ENCODE measurements at regions not wholly inside any gene's neighbourhood (a gene's known extent, or its start where the extent isn't known, plus 50 kb on each side); places are given as distances from the start of the nearest gene placed in this dataset.

DNA sequence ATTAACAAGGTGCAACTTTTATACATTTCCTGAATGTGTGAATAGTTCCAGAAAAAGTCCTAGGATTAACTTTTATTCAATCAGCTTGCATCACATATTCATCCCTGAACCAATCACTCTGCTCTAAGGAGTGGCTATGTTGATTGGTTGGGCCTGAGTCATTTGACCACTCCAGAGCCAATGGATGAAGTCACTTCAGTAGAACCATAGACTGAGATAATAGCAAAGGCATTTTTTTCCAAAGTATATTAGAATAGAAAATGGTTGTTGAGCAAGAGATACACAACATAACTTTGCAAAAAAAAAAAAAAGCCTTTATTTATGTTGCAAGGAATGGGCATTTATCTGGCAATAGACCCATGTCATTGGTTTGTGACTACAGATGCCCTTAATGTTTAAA is 55.5 kb upstream of the AGTR1 start:
- TF ChIP-seq CTCF (IDR thresholded peaks at IDR 0.05; ENCODE audit: extremely low read depth, insufficient read depth, missing control alignments): no peak
- no peak for DNase-seq (ENCODE audit: low spot score)
- in situ Hi-C loops (cut with MboI; ENCODE audit: low pct_unique_long_range_greater_than_20kb, low sequenced_read_pairs, unreplicated experiment): no loop called here

DNA sequence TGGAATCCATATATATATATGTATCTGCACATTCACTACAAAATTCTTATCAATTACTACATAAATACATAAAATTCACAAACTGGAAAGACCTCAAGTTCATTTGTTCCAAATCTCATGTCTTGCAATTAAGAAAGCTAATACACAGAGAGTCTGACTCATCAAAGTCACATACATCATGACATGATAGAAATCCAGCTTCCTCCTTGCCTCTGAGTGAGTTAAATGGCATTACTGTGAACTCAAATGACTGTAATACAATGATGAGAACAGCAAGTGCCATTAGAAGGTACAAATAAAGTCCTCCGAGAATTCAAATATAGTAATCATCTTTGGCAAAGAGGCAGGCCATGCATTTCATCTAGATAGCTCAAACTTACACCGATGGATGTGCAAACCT is 55.1 kb upstream of the AGTR1 start:
- DNase-seq (ENCODE audit: low spot score): no peak
- in situ Hi-C loops (cut with MboI; ENCODE audit: low pct_unique_long_range_greater_than_20kb, low sequenced_read_pairs, unreplicated experiment): no loop called here
- TF ChIP-seq CTCF (IDR thresholded peaks at IDR 0.05; ENCODE audit: extremely low read depth, insufficient read depth, missing control alignments): no peak

DNA sequence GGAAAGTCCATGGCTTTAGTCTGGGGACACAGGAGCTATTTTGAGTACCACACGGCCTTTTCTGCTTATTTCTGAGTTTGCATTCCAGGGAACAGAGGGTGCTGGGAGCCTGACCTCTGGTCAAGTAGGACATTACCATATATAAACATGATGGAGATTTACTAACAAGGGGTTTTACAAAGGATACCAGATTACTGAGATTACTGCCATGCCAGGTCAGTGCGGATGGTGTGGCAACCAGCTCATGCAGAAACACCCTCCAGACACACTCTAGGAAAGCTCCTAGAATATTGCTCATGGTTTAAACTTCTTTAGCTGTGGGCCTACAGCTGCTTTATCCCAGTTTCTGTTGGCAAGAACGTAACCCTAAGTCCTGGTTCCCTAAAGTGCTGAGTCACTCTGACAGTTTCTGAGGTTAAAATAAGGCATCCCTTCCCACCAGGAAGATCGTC is 54.3 kb upstream of the AGTR1 start:
- in situ Hi-C loops (cut with MboI; ENCODE audit: low pct_unique_long_range_greater_than_20kb, low sequenced_read_pairs, unreplicated experiment): no loop called here
- no peak for TF ChIP-seq CTCF (IDR thresholded peaks at IDR 0.05; ENCODE audit: extremely low read depth, insufficient read depth, missing control alignments)
- no peak for DNase-seq (ENCODE audit: low spot score)

DNA sequence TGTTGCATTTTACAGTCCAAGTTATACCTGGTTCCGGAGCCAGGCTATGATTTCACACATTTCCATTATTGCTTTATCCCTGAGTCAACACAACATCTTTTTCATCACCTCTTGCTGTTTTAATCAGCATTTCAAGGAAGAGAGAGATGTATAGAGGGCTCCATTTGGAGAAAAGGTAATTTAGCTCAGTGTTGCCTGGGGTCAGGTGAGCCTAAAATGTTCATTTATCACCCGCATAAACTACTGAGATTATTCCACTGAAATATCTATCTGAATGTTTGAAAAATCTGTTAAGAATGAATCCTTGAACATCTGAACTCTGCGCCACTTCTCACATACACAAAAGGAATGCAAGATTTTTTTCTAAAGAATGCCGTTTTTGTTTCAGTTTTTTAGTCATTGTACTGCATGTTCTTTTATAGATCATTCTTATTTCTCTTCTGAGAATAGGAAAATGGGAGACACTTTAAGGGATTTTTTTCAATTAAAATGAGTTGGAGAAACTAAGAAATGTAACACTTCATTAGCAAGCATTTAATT is 51.5 kb upstream of the AGTR1 start:
- no peak for TF ChIP-seq CTCF (IDR thresholded peaks at IDR 0.05; ENCODE audit: extremely low read depth, insufficient read depth, missing control alignments)
- in situ Hi-C loops (cut with MboI; ENCODE audit: low pct_unique_long_range_greater_than_20kb, low sequenced_read_pairs, unreplicated experiment): no loop called here
- DNase-seq (ENCODE audit: low spot score): no peak

All from GM13977 (cell line).